Activated T-cell treated with anti-CD3 and anti-CD28 coated beads, Interleukin-2, amount 50 U/mL, for 72 hours (primary cell): ENCODE measurements at regions not wholly inside any gene's neighbourhood (a gene's known extent, or its start where the extent isn't known, plus 50 kb on each side); places are given as distances from the start of the nearest gene placed in this dataset.
A peak's percentile ranks its signal among the peaks of the same experiment; 100 is the strongest.
"Not testable (repeated sequence)": the region's sequence is repeated elsewhere in the genome, so short reads cannot be mapped to it uniquely, and the experiment has no call there.

Source experiments
- ATAC-seq, 2 donors: fragments of 150-1000 bp; cut with Tn5 transposase; replicated peaks in 1 of 2; 2 replicates each; pipeline ENCODE4 v1.10.0; 2021; ENCODE audit warnings: moderate library complexity in 2 of 2, mild to moderate bottlenecking in 1 of 2
- DNase-seq, 2 donors: peaks; one replicate each; pipeline ENCODE4 v3.0.0; 2021 to 2022; ENCODE audit warnings: mixed read lengths in 1 of 2
- H3K27ac Mint-ChIP-seq: one replicate; pipeline ENCODE4 v1.8.0; 2022; ENCODE audit warnings: mild to moderate bottlenecking, moderate library complexity, mixed read lengths
- H3K27me3 Mint-ChIP-seq: one replicate; pipeline ENCODE4 v1.8.0; 2022; ENCODE audit warnings: low read depth, mixed read lengths
- H3K36me3 Mint-ChIP-seq, 2 donors: one replicate each; pipeline ENCODE4 v1.8.0; 2022; ENCODE audit warnings: mixed read lengths in 2 of 2, mild to moderate bottlenecking in 1 of 2; ENCODE audit not compliant: insufficient read depth in 2 of 2
- H3K4me1 Mint-ChIP-seq: one replicate; pipeline ENCODE4 v1.8.0; 2022; ENCODE audit warnings: low read depth, mixed read lengths
- H3K4me3 Mint-ChIP-seq, 2 donors: one replicate each; pipeline ENCODE4 v1.8.0; 2022; ENCODE audit warnings: mild to moderate bottlenecking in 2 of 2, mixed read lengths in 2 of 2, moderate library complexity in 2 of 2
- H3K9me3 Mint-ChIP-seq, 2 donors: one replicate each; pipeline ENCODE4 v1.8.0; 2022; ENCODE audit warnings: mixed read lengths in 2 of 2

GRCh38 chrX:45422216-45422925 lies 221.7 kb upstream of the DIPK2B start:
- Mint-ChIP-seq H3K36me3 (peaks cover 0 to 2% of the 10 kb centered on the region in 2 donors), H3K4me3 (no peak overlapping the region), H3K4me1 (no peaks in the 10 kb centered on the region), H3K9me3 (peaks cover 1 to 2% of the 10 kb centered on the region in 2 donors), H3K27me3 (peaks cover 70% of the 10 kb centered on the region), H3K27ac (no peak overlapping the region)
- DNase-seq (no peak), ATAC-seq (no peak)

DNA sequence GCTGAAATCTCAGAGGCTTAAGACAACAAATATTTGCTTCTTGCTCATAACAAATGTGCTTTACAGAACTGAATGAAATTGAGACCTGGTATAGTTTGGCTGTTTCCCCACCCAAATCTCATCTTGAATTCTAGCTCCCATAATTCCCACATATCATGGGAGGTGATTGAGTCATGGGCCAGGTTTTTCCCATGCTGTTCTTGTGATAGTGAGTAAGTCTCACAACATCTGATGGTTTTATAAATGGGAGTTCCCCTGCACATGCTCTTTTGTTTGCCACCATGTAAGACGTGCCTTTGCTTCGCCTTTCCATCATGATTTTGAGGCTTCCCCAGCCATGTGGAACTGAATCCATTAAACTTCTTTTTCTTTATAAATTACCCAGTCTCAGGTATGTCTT lies 221.1 kb upstream of the DIPK2B start:
- Mint-ChIP-seq H3K4me3 (no peak overlapping the region), H3K27me3 (peaks cover 74% of the 10 kb centered on the region), H3K36me3 (peaks cover 0 to 5% of the 10 kb centered on the region in 2 donors), H3K27ac (no peak overlapping the region), H3K9me3 (peaks cover 1 to 2% of the 10 kb centered on the region in 2 donors), H3K4me1 (no peaks in the 10 kb centered on the region)
- DNase-seq (no peak), ATAC-seq (no peak)

DNA sequence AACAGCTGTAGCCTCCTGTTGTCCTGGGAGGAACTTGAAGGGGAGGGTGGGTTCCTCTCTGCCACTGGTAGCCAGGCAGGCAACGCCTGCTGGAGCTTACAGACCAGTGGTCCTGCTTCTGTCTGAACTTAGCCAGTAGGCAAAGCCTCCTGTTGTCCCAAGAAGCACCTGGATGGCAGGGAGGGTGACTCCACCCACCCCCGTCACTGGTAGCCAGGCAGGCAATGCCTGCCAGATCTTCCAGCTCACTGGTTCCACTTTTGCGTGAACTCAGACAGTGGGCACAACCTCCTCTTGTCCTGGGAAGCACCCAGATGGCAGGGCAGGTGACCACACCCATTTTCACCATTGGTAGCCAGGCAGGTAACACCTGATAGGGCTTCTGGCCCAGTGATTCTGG lies 203.5 kb upstream of the DIPK2B start:
- no peaks in the 10 kb centered on the region for H3K9me3 Mint-ChIP-seq
- no peaks in the 10 kb centered on the region for H3K4me1 Mint-ChIP-seq
- ATAC-seq (no peak), DNase-seq (no peak)
- peaks cover 17% of the 10 kb centered on the region for H3K27me3 Mint-ChIP-seq
- no peak overlapping the region for H3K27ac Mint-ChIP-seq
- H3K36me3 Mint-ChIP-seq: no peaks in the 10 kb centered on the region
- no peak overlapping the region for H3K4me3 Mint-ChIP-seq

DNA sequence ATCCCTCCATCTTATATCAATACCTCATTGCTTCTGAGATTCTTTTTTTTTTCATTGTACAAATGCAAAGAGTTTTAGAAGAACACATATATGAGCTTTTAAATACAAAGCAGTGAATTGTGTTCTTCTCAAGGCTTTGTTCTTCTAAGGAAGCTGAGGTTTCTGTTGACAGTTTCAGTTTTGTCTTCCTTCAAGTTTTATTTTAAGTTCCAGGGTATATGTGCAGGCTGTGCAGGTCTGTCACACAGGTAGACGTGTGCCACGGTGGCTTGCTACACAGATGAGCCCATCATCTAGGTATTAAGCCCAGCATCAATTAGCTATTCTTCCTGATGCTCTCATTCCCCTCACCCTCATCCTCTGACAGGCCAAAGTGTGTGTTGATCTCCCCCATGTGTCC lies 201.2 kb upstream of the DIPK2B start:
- ATAC-seq (no peak), DNase-seq (no peak)
- Mint-ChIP-seq H3K9me3 (no peaks in the 10 kb centered on the region), H3K4me1 (no peaks in the 10 kb centered on the region), H3K36me3 (no peaks in the 10 kb centered on the region), H3K4me3 (no peak overlapping the region), H3K27ac (no peak overlapping the region), H3K27me3 (peaks cover 13% of the 10 kb centered on the region)

GRCh38 chrX:45400951-45401725 lies 200.5 kb upstream of the DIPK2B start:
- H3K27ac Mint-ChIP-seq, H3K4me3 Mint-ChIP-seq, DNase-seq, H3K9me3 Mint-ChIP-seq, H3K36me3 Mint-ChIP-seq, H3K4me1 Mint-ChIP-seq, ATAC-seq: not testable (repeated sequence)
- peaks cover 13% of the 10 kb centered on the region for H3K27me3 Mint-ChIP-seq

GRCh38 chrX:45400027-45400779 lies 199.5 kb upstream of the DIPK2B start:
- H3K4me1 Mint-ChIP-seq: no peaks in the 10 kb centered on the region
- no peak for ATAC-seq
- H3K36me3 Mint-ChIP-seq: peaks cover 0 to 3% of the 10 kb centered on the region in 2 donors
- H3K27ac Mint-ChIP-seq: no peak overlapping the region
- H3K27me3 Mint-ChIP-seq: peaks cover 13% of the 10 kb centered on the region
- no peak for DNase-seq
- peaks cover 0 to 4% of the 10 kb centered on the region in 2 donors for H3K9me3 Mint-ChIP-seq
- H3K4me3 Mint-ChIP-seq: no peak overlapping the region

- no peak for DNase-seq
- peaks cover 2 to 8% of the 10 kb centered on the region in 2 donors for H3K9me3 Mint-ChIP-seq
These were observed 185.1 kb upstream of the DIPK2B start for GRCh38 chrX:45385757-45386156.

DNA sequence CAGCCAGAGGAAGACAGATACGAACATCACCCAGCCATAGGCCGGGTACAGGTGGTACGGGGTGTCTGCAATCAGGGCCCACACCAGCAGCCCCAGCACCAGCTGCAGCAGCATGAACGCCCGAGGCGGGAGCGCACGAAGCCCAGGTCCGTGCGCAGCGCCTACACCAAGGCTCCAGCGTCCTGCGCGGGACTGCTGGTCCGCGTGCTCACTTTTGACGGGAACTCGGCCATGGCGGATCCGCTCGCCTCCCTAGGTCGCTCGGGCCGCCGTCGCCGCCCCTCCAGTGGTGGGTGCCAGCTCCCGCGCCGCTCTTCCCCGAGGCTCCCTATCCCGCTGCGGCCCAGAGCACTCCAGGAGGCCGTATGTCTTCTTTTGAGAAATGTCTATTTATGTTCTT lies 181.2 kb upstream of the DIPK2B start:
- Mint-ChIP-seq H3K36me3 (no peaks in the 10 kb centered on the region), H3K27ac (no peak overlapping the region), H3K4me3 (no peak overlapping the region), H3K9me3 (peaks cover 2 to 5% of the 10 kb centered on the region in 2 donors), H3K27me3 (peaks cover 7% of the 10 kb centered on the region), H3K4me1 (no peaks in the 10 kb centered on the region)
- ATAC-seq (no peak), DNase-seq (no peak)

More at GRCh38 chrX:45385757-45386156, 185.1 kb upstream of the DIPK2B start:
- Mint-ChIP-seq H3K36me3 (peaks cover 0 to 3% of the 10 kb centered on the region in 2 donors), H3K27me3 (peaks cover 13% of the 10 kb centered on the region), H3K27ac (no peak overlapping the region), H3K4me3 (no peak overlapping the region), H3K4me1 (no peaks in the 10 kb centered on the region)
- ATAC-seq: no peak

DNA sequence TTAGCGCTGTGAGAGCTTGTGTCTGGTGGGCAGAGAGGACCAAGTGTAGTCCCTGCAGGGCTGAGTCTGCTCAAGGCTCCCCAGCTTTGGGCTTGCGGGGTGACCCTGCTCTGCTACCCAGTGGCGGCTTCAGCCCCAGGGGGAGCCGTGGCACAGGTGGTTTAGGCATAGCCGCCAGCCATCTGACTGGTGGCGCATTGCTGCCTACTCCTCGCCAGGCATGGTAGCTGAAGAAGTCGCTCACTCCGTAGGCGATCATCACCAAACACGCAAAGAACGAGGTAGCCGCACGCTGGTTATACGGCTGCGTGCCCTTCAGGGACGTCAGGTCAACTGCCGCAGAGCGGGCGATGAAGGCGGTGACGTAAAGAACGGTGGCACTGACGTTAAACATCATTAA lies 180.7 kb upstream of the DIPK2B start:
- no peak overlapping the region for H3K27ac Mint-ChIP-seq
- H3K27me3 Mint-ChIP-seq: peaks cover 7% of the 10 kb centered on the region
- peaks cover 2 to 5% of the 10 kb centered on the region in 2 donors for H3K9me3 Mint-ChIP-seq
- H3K4me1 Mint-ChIP-seq: no peaks in the 10 kb centered on the region
- H3K4me3 Mint-ChIP-seq: no peak overlapping the region
- DNase-seq (no peak), ATAC-seq (no peak)
- no peaks in the 10 kb centered on the region for H3K36me3 Mint-ChIP-seq

- H3K36me3 Mint-ChIP-seq: no peaks in the 10 kb centered on the region
- no peak for ATAC-seq
These were observed 178.6 kb upstream of the DIPK2B start for GRCh38 chrX:45379236-45379635.

DNA sequence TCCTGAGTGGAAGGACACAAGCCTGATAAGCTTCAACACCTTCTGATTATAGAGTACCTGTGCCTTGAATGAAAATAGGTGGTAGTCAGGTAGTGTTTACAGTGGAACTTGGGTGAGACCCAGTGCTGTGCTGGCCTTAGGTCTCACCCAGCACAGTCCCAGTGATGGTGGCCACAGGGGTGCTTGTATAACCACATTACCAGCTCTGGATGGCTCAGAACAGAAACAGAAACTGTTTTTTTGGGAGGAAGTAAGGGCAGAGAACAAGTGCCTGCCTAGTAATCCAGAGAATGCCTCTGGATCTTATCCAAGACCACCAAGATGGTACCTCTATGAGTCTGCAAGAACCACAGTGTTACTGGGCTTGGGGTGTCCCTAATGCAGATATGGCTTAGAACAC lies 171.5 kb upstream of the DIPK2B start:
- DNase-seq (peak in 1 of 2 donors; percentile 6), ATAC-seq (peak; percentile 61 to 68)
- no peaks in the 10 kb centered on the region for H3K4me1 Mint-ChIP-seq
- H3K27me3 Mint-ChIP-seq: peaks cover 45% of the 10 kb centered on the region
- H3K4me3 Mint-ChIP-seq: no peak overlapping the region
- H3K36me3 Mint-ChIP-seq: peaks cover 8 to 14% of the 10 kb centered on the region in 2 donors
- peaks cover 11 to 13% of the 10 kb centered on the region in 2 donors for H3K9me3 Mint-ChIP-seq
- H3K27ac Mint-ChIP-seq: no peak overlapping the region

More at GRCh38 chrX:45379236-45379635, 178.6 kb upstream of the DIPK2B start:
- no peaks in the 10 kb centered on the region for H3K4me1 Mint-ChIP-seq
- peaks cover 16% of the 10 kb centered on the region for H3K27me3 Mint-ChIP-seq
- peaks cover 2 to 5% of the 10 kb centered on the region in 2 donors for H3K9me3 Mint-ChIP-seq
- H3K27ac Mint-ChIP-seq: no peak overlapping the region
- no peak overlapping the region for H3K4me3 Mint-ChIP-seq
- DNase-seq: no peak

DNA sequence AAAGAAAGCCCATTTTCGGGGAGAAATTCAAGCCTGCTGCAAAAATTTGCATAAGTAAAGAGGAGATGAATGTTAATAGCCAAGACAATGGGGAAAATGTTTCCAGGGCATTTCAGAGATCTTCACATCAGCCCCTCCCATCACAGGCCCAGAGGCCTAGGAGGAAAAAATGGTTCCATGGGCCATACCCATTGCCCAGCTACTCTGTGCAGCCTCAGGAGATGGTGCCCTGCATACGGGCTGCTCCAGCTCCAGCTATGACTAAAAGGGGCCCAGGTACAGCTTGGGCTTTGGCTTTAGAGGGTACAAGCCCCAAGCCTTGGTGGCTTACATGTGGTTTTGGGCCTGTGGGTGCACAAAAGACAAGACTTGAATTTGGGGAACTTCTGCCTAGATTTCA lies 168.0 kb upstream of the DIPK2B start:
- ATAC-seq (no peak), DNase-seq (no peak)
- Mint-ChIP-seq H3K27me3 (peaks cover 31% of the 10 kb centered on the region), H3K27ac (no peak overlapping the region), H3K36me3 (peaks cover 7 to 14% of the 10 kb centered on the region in 2 donors), H3K4me1 (no peaks in the 10 kb centered on the region), H3K9me3 (peaks cover 11 to 13% of the 10 kb centered on the region in 2 donors), H3K4me3 (no peak overlapping the region)

- ATAC-seq (no peak), DNase-seq (no peak)
- Mint-ChIP-seq H3K9me3 (peaks cover 7 to 8% of the 10 kb centered on the region in 2 donors), H3K4me1 (no peaks in the 10 kb centered on the region), H3K27me3 (peaks cover 32% of the 10 kb centered on the region), H3K36me3 (peaks cover 6 to 7% of the 10 kb centered on the region in 2 donors), H3K27ac (no peak overlapping the region), H3K4me3 (no peak overlapping the region)
These were observed 162.9 kb upstream of the DIPK2B start for GRCh38 chrX:45363596-45363995.
